Panc1 (cell line): ENCODE measurements at regions not wholly inside any gene's neighbourhood (a gene's known extent, or its start where the extent isn't known, plus 50 kb on each side); places are given as distances from the start of the nearest gene placed in this dataset.

ENCODE experiments used
- ATAC-seq: fragments of 200-7000 bp; cut with Tn5 transposase; 2 replicates; pipeline ENCODE4 v1.9.1; 2020; ENCODE audit warnings: mild to moderate bottlenecking, moderate library complexity
- BruUV-seq: library from RNA; stranded (reverse); fragments of 400-500 nt; replicated peaks from 2 replicates; lab custom pipeline; 2021; lab: Mats Ljungman, UMichigan
- CTCF ChIA-PET: fragments of 300-600 bp; sonication (Branson Sonifier 250); formaldehyde crosslinking; loops from one replicate; lab custom pipeline; 2022; ENCODE audit warnings: antibody characterized with exemption; lab: Charles Lee
- POLR2A ChIA-PET: fragments of 300-600 bp; sonication (Branson Sonifier 250); formaldehyde crosslinking; loops from one replicate; lab custom pipeline; 2022; ENCODE audit warnings: antibody characterized with exemption; lab: Charles Lee
- DNase-seq: peaks from one replicate; pipeline ENCODE4 v3.0.0-alpha.2; 2010; ENCODE audit warnings: low read depth, low spot score
- H3K27ac ChIP-seq: 2 replicates; pipeline ENCODE4 v1.5.1; 2011; ENCODE audit warnings: mild to moderate bottlenecking, low read length, inconsistent platforms
- H3K27me3 ChIP-seq: fragments of 200-500 bp; sonication (Bioruptor generic); 2 replicates; pipeline ENCODE4 v1.6.0; 2014; ENCODE audit warnings: low read length, inconsistent platforms; ENCODE audit not compliant: control insufficient read depth, insufficient read depth
- H3K36me3 ChIP-seq: fragments of 200-500 bp; sonication (Bioruptor generic); 2 replicates; pipeline ENCODE4 v1.5.1; 2014; ENCODE audit warnings: inconsistent platforms, mild to moderate bottlenecking, low read length, moderate library complexity; ENCODE audit not compliant: control insufficient read depth, insufficient read depth
- H3K4me1 ChIP-seq: 2 replicates; pipeline ENCODE4 v1.5.1; 2011; ENCODE audit warnings: inconsistent platforms, mild to moderate bottlenecking, low read length, moderate library complexity; ENCODE audit not compliant: control insufficient read depth, insufficient read depth
- H3K4me3 ChIP-seq, 2 experiments: 2 replicates each; pipeline ENCODE4 v1.5.1; 2011 to 2012; ENCODE audit warnings: low read depth in 2 of 2, low read length in 2 of 2, mild to moderate bottlenecking in 2 of 2, inconsistent platforms in 1 of 2, moderate library complexity in 1 of 2
- H3K9me3 ChIP-seq: fragments of 200-500 bp; sonication (Bioruptor generic); 2 replicates; pipeline ENCODE4 v1.5.1; 2014; ENCODE audit warnings: low read depth, mild to moderate bottlenecking, inconsistent platforms, low read length, moderate library complexity; ENCODE audit not compliant: control insufficient read depth, insufficient read depth
- POLR2AphosphoS5 ChIP-seq: IDR thresholded peaks from 2 replicates; pipeline ENCODE4 v1.6.1; 2012; ENCODE audit warnings: mild to moderate bottlenecking, low read depth, low read length, moderate library complexity
- REST ChIP-seq, 2 experiments: IDR thresholded peaks; 2 replicates each; pipeline ENCODE4 v1.6.1; 2011 to 2012; ENCODE audit warnings: low read depth in 2 of 2, control low read depth in 1 of 2, low read length in 1 of 2, mild to moderate bottlenecking in 1 of 2, moderate library complexity in 1 of 2; ENCODE audit not compliant: insufficient read depth in 1 of 2
- SIN3A ChIP-seq: IDR thresholded peaks from 2 replicates; pipeline ENCODE4 v1.6.1; 2012; ENCODE audit warnings: low read depth, mild to moderate bottlenecking, low read length, moderate library complexity, borderline replicate concordance; ENCODE audit not compliant: insufficient read depth
- TCF7L2 ChIP-seq: IDR thresholded peaks from 2 replicates; pipeline ENCODE4 v1.6.1; 2011; ENCODE audit warnings: mild to moderate bottlenecking, low read depth, low read length, inconsistent platforms
- in situ Hi-C: cut with HindIII; loops from 2 replicates; pipeline ENCODE4 v1.10.0; 2016; ENCODE audit warnings: low sequenced_read_pairs, low pct_unique_long_range_greater_than_20kb
- intact Hi-C: fragments of 100-400 bp; cut with micrococcal nuclease; formaldehyde crosslinking; loops from one replicate; pipeline ENCODE4 v1.10.0; 2022; ENCODE audit not compliant: unreplicated experiment
- TF ChIP-seq, protein P1 (sequence below): fragments of 450-650 bp; IDR thresholded peaks from 2 replicates; pipeline ENCODE4 v1.5.1; 2017; ENCODE audit warnings: mild to moderate bottlenecking

- intact Hi-C loops (no loop called here), in situ Hi-C loops (no loop called here)
- ATAC-seq: no peak
- BruUV-seq: no TSS peak
- Histone ChIP-seq H3K9me3 (no peaks in the 10 kb centered on the region), H3K4me3 (no peak overlapping the region), H3K4me1 (no peaks in the 10 kb centered on the region), H3K27me3 (no peaks in the 10 kb centered on the region), H3K36me3 (no peaks in the 10 kb centered on the region), H3K27ac (no peak overlapping the region)
- no peak for DNase-seq
- TF ChIP-seq SIN3A (no peak), TCF7L2 (no peak)
- TF ChIP-seq, protein P1, sequence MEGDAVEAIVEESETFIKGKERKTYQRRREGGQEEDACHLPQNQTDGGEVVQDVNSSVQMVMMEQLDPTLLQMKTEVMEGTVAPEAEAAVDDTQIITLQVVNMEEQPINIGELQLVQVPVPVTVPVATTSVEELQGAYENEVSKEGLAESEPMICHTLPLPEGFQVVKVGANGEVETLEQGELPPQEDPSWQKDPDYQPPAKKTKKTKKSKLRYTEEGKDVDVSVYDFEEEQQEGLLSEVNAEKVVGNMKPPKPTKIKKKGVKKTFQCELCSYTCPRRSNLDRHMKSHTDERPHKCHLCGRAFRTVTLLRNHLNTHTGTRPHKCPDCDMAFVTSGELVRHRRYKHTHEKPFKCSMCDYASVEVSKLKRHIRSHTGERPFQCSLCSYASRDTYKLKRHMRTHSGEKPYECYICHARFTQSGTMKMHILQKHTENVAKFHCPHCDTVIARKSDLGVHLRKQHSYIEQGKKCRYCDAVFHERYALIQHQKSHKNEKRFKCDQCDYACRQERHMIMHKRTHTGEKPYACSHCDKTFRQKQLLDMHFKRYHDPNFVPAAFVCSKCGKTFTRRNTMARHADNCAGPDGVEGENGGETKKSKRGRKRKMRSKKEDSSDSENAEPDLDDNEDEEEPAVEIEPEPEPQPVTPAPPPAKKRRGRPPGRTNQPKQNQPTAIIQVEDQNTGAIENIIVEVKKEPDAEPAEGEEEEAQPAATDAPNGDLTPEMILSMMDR: no peak
- POLR2A ChIA-PET: no interaction called here
- CTCF ChIA-PET: no interaction called here
Measured at GRCh38 chr17:68148936-68149335, 98.9 kb upstream of the AMZ2 start.

GRCh38 chr17:68152161-68152571 is 95.7 kb upstream of the AMZ2 start:
- no peak overlapping the region for H3K4me3 ChIP-seq
- no peak for DNase-seq
- no peaks in the 10 kb centered on the region for H3K9me3 ChIP-seq
- ATAC-seq: no peak
- H3K27ac ChIP-seq: no peak overlapping the region
- no peaks in the 10 kb centered on the region for H3K27me3 ChIP-seq
- in situ Hi-C loops (no loop called here), intact Hi-C loops (no loop called here)
- H3K36me3 ChIP-seq: no peaks in the 10 kb centered on the region
- TF ChIP-seq SIN3A: no peak
- TF ChIP-seq REST (IDR thresholded peaks at IDR 0.05; ENCODE audit: insufficient read depth in 1 of 2, low read depth in 2 of 2, low read length in 1 of 2): no peak
- TF ChIP-seq, protein P1: no peak
- no peak for TF ChIP-seq TCF7L2
- TF ChIP-seq POLR2AphosphoS5: no peak
- no TSS peak for BruUV-seq
- POLR2A ChIA-PET: no interaction called here
- H3K4me1 ChIP-seq: no peaks in the 10 kb centered on the region
- CTCF ChIA-PET: no interaction called here
